Lung (tissue), 11 donors: ENCODE measurements at regions not wholly inside any gene's neighbourhood (a gene's known extent, or its start where the extent isn't known, plus 50 kb on each side); places are given as distances from the start of the nearest gene placed in this dataset.

Experiments used
- ATAC-seq: fragments of 200-7000 bp; cut with Tn5 transposase; one replicate; pipeline ENCODE4 v1.9.1; 2020; ENCODE audit warnings: moderate number of reproducible peaks; ENCODE audit not compliant: insufficient read depth, low FRiP score
- DNase-seq, 3 donors: peaks; one replicate each; pipeline ENCODE4 v3.0.0-alpha.2; 2013 to 2017
- H3K27ac ChIP-seq, 2 donors: one replicate each; pipeline ENCODE4 v1.5.1; 2013; ENCODE audit warnings: mild to moderate bottlenecking in 2 of 2, moderate library complexity in 2 of 2, control low read depth in 1 of 2, inconsistent platforms in 1 of 2, low read depth in 1 of 2, low read length in 1 of 2
- H3K27me3 ChIP-seq, 3 donors: one replicate each; pipeline ENCODE4 v1.5.1; 2013; ENCODE audit warnings: low read length in 2 of 3; ENCODE audit not compliant: control insufficient read depth in 3 of 3, insufficient read depth in 3 of 3
- H3K36me3 ChIP-seq, 4 donors: one replicate each; pipeline ENCODE4 v1.5.1; 2013; ENCODE audit warnings: low read length in 4 of 4, mild to moderate bottlenecking in 1 of 4, moderate library complexity in 1 of 4; ENCODE audit not compliant: control insufficient read depth in 4 of 4, insufficient read depth in 4 of 4
- H3K4me1 ChIP-seq, 5 donors: one replicate each; pipeline ENCODE4 v1.5.1; 2013; ENCODE audit warnings: low read length in 5 of 5, mild to moderate bottlenecking in 2 of 5, moderate library complexity in 1 of 5; ENCODE audit not compliant: control insufficient read depth in 5 of 5, insufficient read depth in 5 of 5
- H3K4me3 ChIP-seq: one replicate; pipeline ENCODE4 v1.5.1; 2013; ENCODE audit warnings: mild to moderate bottlenecking, control low read depth, moderate library complexity
- H3K9ac ChIP-seq, 2 donors: one replicate each; pipeline ENCODE4 v1.5.1; 2013; ENCODE audit warnings: low read length in 2 of 2, control low read depth in 1 of 2; ENCODE audit not compliant: insufficient read depth in 1 of 2
- H3K9me3 ChIP-seq, 4 donors: one replicate each; pipeline ENCODE4 v1.5.1; 2013; ENCODE audit warnings: low read length in 3 of 4, mild to moderate bottlenecking in 1 of 4, moderate library complexity in 1 of 4; ENCODE audit not compliant: control insufficient read depth in 4 of 4, insufficient read depth in 3 of 4
- WGBS, 2 donors: extraction: QIAGEN DNeasy Blood & Tissue Kit; methylation state at CpG; one replicate each; pipeline ENCODE4 v1.1.7; 2013; 5-methylcytosine and 5-hydroxymethylcytosine counted together
- TF ChIP-seq, protein P1 (sequence below): IDR thresholded peaks from 2 replicates; pipeline ENCODE4 v1.5.1; 2012; ENCODE audit warnings: mild to moderate bottlenecking; ENCODE audit errors: control extremely low read depth, extremely low read depth
- donor health status: control.
- donor health status: control.
- donor health status: Bipolar disorder and iron deficiency.
- donor health status: healthy.
- donor health status: DM: yes; HTN: yes; CAD: no.

DNA sequence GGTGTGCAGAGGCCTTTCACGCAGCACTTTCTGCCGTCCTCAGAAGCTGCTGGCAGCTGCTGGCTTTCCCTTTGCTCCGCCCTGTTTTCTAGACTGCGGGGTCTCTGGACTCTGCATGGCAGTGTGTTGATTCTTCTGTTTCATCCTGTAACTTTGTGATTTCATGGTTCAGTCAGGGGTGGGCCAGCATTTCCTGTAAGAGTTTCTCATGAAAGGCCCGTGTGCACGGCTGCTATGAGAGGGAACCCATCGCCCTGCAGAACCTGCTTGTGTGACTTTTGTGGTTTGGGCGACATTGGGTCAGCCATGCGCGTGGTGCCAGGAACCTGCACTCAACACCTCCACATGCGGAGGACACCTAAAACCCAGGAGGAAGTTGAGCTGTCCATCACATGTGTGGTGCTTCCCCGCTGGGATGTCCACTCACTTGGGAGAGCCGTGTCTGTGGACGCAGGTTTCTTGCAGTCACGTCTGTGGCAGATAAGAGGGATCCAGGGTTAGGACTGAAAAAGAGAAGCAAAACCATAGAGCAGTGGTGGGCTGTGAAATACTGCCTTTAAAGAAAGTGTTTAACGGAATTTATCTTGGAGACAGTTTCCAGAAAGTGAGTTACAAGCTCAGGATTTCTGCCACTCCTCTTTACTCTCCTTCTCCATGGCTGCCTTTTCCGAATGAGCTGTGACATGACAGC is 167.3 kb upstream of the ALKAL2 start:
- H3K27ac ChIP-seq: no peak overlapping the region
- no peaks in the 10 kb centered on the region for H3K36me3 ChIP-seq
- H3K9ac ChIP-seq: no peak overlapping the region
- TF ChIP-seq, protein P1, sequence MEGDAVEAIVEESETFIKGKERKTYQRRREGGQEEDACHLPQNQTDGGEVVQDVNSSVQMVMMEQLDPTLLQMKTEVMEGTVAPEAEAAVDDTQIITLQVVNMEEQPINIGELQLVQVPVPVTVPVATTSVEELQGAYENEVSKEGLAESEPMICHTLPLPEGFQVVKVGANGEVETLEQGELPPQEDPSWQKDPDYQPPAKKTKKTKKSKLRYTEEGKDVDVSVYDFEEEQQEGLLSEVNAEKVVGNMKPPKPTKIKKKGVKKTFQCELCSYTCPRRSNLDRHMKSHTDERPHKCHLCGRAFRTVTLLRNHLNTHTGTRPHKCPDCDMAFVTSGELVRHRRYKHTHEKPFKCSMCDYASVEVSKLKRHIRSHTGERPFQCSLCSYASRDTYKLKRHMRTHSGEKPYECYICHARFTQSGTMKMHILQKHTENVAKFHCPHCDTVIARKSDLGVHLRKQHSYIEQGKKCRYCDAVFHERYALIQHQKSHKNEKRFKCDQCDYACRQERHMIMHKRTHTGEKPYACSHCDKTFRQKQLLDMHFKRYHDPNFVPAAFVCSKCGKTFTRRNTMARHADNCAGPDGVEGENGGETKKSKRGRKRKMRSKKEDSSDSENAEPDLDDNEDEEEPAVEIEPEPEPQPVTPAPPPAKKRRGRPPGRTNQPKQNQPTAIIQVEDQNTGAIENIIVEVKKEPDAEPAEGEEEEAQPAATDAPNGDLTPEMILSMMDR: no peak
- DNase-seq (no peak), ATAC-seq (no peak)
- no peak overlapping the region for H3K4me3 ChIP-seq
- WGBS, 2 donors: 77 to 79% methylated on average over 17 of the region's 17 CpGs
- no peaks in the 10 kb centered on the region for H3K27me3 ChIP-seq
- peaks cover 0 to 1% (median 0%) of the 10 kb centered on the region in 4 donors for H3K9me3 ChIP-seq
- peaks cover 0 to 4% (median 0%) of the 10 kb centered on the region in 5 donors for H3K4me1 ChIP-seq

DNA sequence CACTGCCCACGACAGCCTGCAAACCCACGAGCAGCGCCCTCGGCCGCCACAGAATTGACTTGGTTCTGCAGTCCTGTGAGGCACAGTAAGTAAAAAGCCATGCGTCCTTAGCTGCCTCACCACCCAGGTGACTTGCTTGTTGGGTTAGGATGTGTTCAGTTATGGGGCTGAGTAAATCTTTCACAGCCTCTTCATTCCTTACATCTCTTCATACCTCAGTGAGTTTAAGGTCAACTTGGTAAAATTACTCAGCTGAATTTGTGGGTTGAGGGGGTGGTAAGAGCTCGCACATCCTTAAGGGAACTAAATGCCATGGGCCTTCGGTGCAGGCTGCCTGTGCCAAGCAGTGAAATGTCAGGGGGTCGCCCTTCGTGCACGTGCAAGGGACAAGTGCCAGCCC is 165.2 kb upstream of the ALKAL2 start:
- peaks cover 0 to 15% (median 0%) of the 10 kb centered on the region in 5 donors for H3K4me1 ChIP-seq
- ATAC-seq (no peak), DNase-seq (no peak)

GRCh38 chr2:451495-451894 is 163.6 kb upstream of the ALKAL2 start:
- ATAC-seq: no peak
- Histone ChIP-seq H3K27ac (no peak overlapping the region), H3K9ac (no peak overlapping the region), H3K36me3 (no peaks in the 10 kb centered on the region), H3K27me3 (no peaks in the 10 kb centered on the region), H3K4me1 (peaks cover 0 to 25% (median 6%) of the 10 kb centered on the region in 5 donors), H3K4me3 (no peak overlapping the region), H3K9me3 (peaks cover 0 to 1% (median 0%) of the 10 kb centered on the region in 4 donors)
- WGBS, 2 donors: 95 to 97% methylated on average over 16 of the region's 16 CpGs
- DNase-seq: no peak
- TF ChIP-seq, protein P1: no peak

More for the DNA sequence above, 165.2 kb upstream of the ALKAL2 start:
- H3K9me3 ChIP-seq: peaks cover 0 to 1% (median 0%) of the 10 kb centered on the region in 4 donors
- no peaks in the 10 kb centered on the region for H3K36me3 ChIP-seq
- no peak overlapping the region for H3K9ac ChIP-seq
- H3K27ac ChIP-seq: no peak overlapping the region
- WGBS, 2 donors: 85% methylated on average over 11 of the region's 11 CpGs
- H3K27me3 ChIP-seq: no peaks in the 10 kb centered on the region
- no peak overlapping the region for H3K4me3 ChIP-seq
- TF ChIP-seq, protein P1: no peak
